Mesenchymal stem cell (in vitro differentiated cells and primary cell): ENCODE measurements at regions not wholly inside any gene's neighbourhood (a gene's known extent, or its start where the extent isn't known, plus 50 kb on each side); places are given as distances from the start of the nearest gene placed in this dataset.

Experiments used
- DNase-seq: peaks from one replicate; pipeline ENCODE4 v3.0.0-alpha.2; 2013
- H2AFZ ChIP-seq: one replicate; pipeline ENCODE4 v1.6.1; 2013; ENCODE audit warnings: low read depth, mild to moderate bottlenecking, control low read depth, inconsistent platforms, low read length, moderate library complexity
- H2AK5ac ChIP-seq: 2 replicates; pipeline ENCODE4 v1.6.1; 2013; ENCODE audit warnings: low read length, moderate library complexity, mild to moderate bottlenecking, inconsistent platforms; ENCODE audit not compliant: severe bottlenecking
- H2BK120ac ChIP-seq: one replicate; pipeline ENCODE4 v1.6.1; 2013; ENCODE audit warnings: low read depth, mild to moderate bottlenecking, inconsistent platforms, low read length, moderate library complexity
- H2BK12ac ChIP-seq, 2 experiments: one replicate each; pipeline ENCODE4 v1.6.1; 2013; ENCODE audit warnings: inconsistent platforms in 2 of 2, low read length in 2 of 2, mild to moderate bottlenecking in 2 of 2, moderate library complexity in 2 of 2, control low read depth in 1 of 2
- H2BK15ac ChIP-seq: one replicate; pipeline ENCODE4 v1.6.1; 2013; ENCODE audit warnings: mild to moderate bottlenecking, low read depth, inconsistent platforms; ENCODE audit not compliant: poor library complexity, severe bottlenecking
- H2BK5ac ChIP-seq: 2 replicates; pipeline ENCODE4 v1.6.1; 2013; ENCODE audit warnings: low read depth, mild to moderate bottlenecking, low read length, control low read depth, inconsistent platforms; ENCODE audit not compliant: poor library complexity, severe bottlenecking
- H3K14ac ChIP-seq, 2 experiments: one replicate each; pipeline ENCODE4 v1.6.1; 2013; ENCODE audit warnings: inconsistent platforms in 2 of 2, low read length in 2 of 2, control low read depth in 1 of 2, mild to moderate bottlenecking in 1 of 2, moderate library complexity in 1 of 2
- H3K18ac ChIP-seq, 2 experiments: one replicate each; pipeline ENCODE4 v1.6.1; 2013; ENCODE audit warnings: inconsistent platforms in 2 of 2, low read length in 2 of 2, control low read depth in 1 of 2, low read depth in 1 of 2, mild to moderate bottlenecking in 1 of 2
- H3K23ac ChIP-seq, 2 experiments: one replicate each; pipeline ENCODE4 v1.6.1; 2013; ENCODE audit warnings: inconsistent platforms in 2 of 2, low read length in 2 of 2, mild to moderate bottlenecking in 2 of 2, moderate library complexity in 2 of 2, control low read depth in 1 of 2
- H3K27ac ChIP-seq: 2 replicates; pipeline ENCODE4 v1.5.1; 2013; ENCODE audit warnings: mild to moderate bottlenecking, moderate library complexity, low read length, control low read depth, inconsistent platforms; ENCODE audit not compliant: poor library complexity, severe bottlenecking
- H3K27me3 ChIP-seq, 2 experiments: 2 replicates each; pipeline versions ENCODE4 v1.6.1 to v1.7.0; 2013; ENCODE audit warnings: low read length in 2 of 2, mild to moderate bottlenecking in 2 of 2, moderate library complexity in 2 of 2, control low read depth in 1 of 2, inconsistent platforms in 1 of 2; ENCODE audit not compliant: control insufficient read depth in 1 of 2, insufficient read depth in 1 of 2
- H3K36me3 ChIP-seq, 2 experiments: 2 replicates each; pipeline versions ENCODE4 v1.6.1 to v1.7.0; 2013; ENCODE audit warnings: low read length in 2 of 2, control low read depth in 1 of 2, inconsistent platforms in 1 of 2, low read depth in 1 of 2, mild to moderate bottlenecking in 1 of 2; ENCODE audit not compliant: insufficient read depth in 2 of 2, control insufficient read depth in 1 of 2
- H3K4ac ChIP-seq, 2 experiments: one replicate each; pipeline ENCODE4 v1.6.1; 2013; ENCODE audit warnings: inconsistent platforms in 2 of 2, low read length in 2 of 2, mild to moderate bottlenecking in 2 of 2, moderate library complexity in 2 of 2, control low read depth in 1 of 2, low read depth in 1 of 2
- H3K4me1 ChIP-seq: 2 replicates; pipeline ENCODE4 v1.6.1; 2013; ENCODE audit warnings: low read depth, low read length, control low read depth; ENCODE audit not compliant: control insufficient read depth, insufficient read depth
- H3K4me2 ChIP-seq: 2 replicates; pipeline ENCODE4 v1.6.1; 2013; ENCODE audit warnings: low read length, mild to moderate bottlenecking, inconsistent platforms; ENCODE audit not compliant: poor library complexity, severe bottlenecking
- H3K4me3 ChIP-seq, 2 experiments: 2 replicates each; pipeline versions ENCODE4 v1.5.1 to v1.7.0; 2013; ENCODE audit warnings: low read length in 2 of 2, mild to moderate bottlenecking in 2 of 2, control low read depth in 1 of 2, low read depth in 1 of 2; ENCODE audit not compliant: insufficient read depth in 1 of 2
- H3K79me1 ChIP-seq: replicated peaks from 2 replicates; pipeline ENCODE4 v1.6.1; 2013; ENCODE audit warnings: mild to moderate bottlenecking, control low read depth, low read length, inconsistent platforms; ENCODE audit not compliant: poor library complexity, severe bottlenecking
- H3K9ac ChIP-seq: 2 replicates; pipeline ENCODE4 v1.7.0; 2013; ENCODE audit warnings: mild to moderate bottlenecking, low read length, moderate library complexity
- H3K9me3 ChIP-seq: 2 replicates; pipeline ENCODE4 v1.7.0; 2013; ENCODE audit warnings: mild to moderate bottlenecking, low read length; ENCODE audit not compliant: control insufficient read depth
- H4K8ac ChIP-seq: one replicate; pipeline ENCODE4 v1.6.1; 2013; ENCODE audit warnings: inconsistent platforms, mild to moderate bottlenecking, low read length, moderate library complexity
- H4K91ac ChIP-seq: one replicate; pipeline ENCODE4 v1.6.1; 2013; ENCODE audit warnings: mild to moderate bottlenecking, low read length, inconsistent platforms
- WGBS: methylation state at CpG from one replicate; pipeline ENCODE4 v1.1.7; 2013; ENCODE audit warnings: mixed read lengths; 5-methylcytosine and 5-hydroxymethylcytosine counted together

- H3K4me2 ChIP-seq: no peak overlapping the region
- DNase-seq: no peak
- H2BK12ac ChIP-seq: no peak overlapping the region
- H2AFZ ChIP-seq: no peak overlapping the region
- 54% methylated on average over 2 of the region's 3 CpGs for WGBS
- H3K18ac ChIP-seq: no peak overlapping the region
- no peak overlapping the region for H3K23ac ChIP-seq
- peaks cover 9% of the 10 kb centered on the region for H3K9me3 ChIP-seq
- H3K27me3 ChIP-seq: no peaks in the 10 kb centered on the region
- no peak overlapping the region for H4K91ac ChIP-seq
- H4K8ac ChIP-seq: no peak overlapping the region
- H3K79me1 ChIP-seq: no peaks in the 10 kb centered on the region
- no peak overlapping the region for H2AK5ac ChIP-seq
- H3K4me3 ChIP-seq: no peak overlapping the region
- H2BK15ac ChIP-seq: no peak overlapping the region
- H2BK5ac ChIP-seq: no peak overlapping the region
- no peaks in the 10 kb centered on the region for H3K36me3 ChIP-seq
- H3K27ac ChIP-seq: no peak overlapping the region
- H2BK120ac ChIP-seq: no peak overlapping the region
- no peak overlapping the region for H3K9ac ChIP-seq
- no peaks in the 10 kb centered on the region for H3K4me1 ChIP-seq
- H3K14ac ChIP-seq: no peak overlapping the region
- H3K4ac ChIP-seq: no peak overlapping the region
Measured at GRCh38 chr13:104823071-104823470, 1712.4 kb downstream of the EFNB2 start.

- Histone ChIP-seq H2BK120ac (no peak overlapping the region), H3K18ac (no peak overlapping the region), H3K9me3 (peaks cover 2% of the 10 kb centered on the region), H3K4ac (no peak overlapping the region), H3K27ac (no peak overlapping the region), H3K4me2 (no peak overlapping the region), H3K9ac (no peak overlapping the region), H3K79me1 (no peaks in the 10 kb centered on the region), H2BK5ac (no peak overlapping the region), H3K4me1 (no peaks in the 10 kb centered on the region), H3K4me3 (no peak overlapping the region), H2AK5ac (no peak overlapping the region), H3K27me3 (no peaks in the 10 kb centered on the region), H3K14ac (no peak overlapping the region), H2BK12ac (no peak overlapping the region), H4K8ac (no peak overlapping the region), H2AFZ (no peak overlapping the region), H3K36me3 (no peaks in the 10 kb centered on the region), H3K23ac (no peak overlapping the region), H4K91ac (no peak overlapping the region), H2BK15ac (no peak overlapping the region)
- 94% methylated on average over 4 of the region's 4 CpGs for WGBS
- DNase-seq: no peak
Measured at GRCh38 chr13:104817271-104817670, 1718.2 kb downstream of the EFNB2 start.

GRCh38 chr13:104816726-104817125 is 1718.7 kb downstream of the EFNB2 start:
- no peak overlapping the region for H4K91ac ChIP-seq
- no peak overlapping the region for H2BK5ac ChIP-seq
- no peaks in the 10 kb centered on the region for H3K27me3 ChIP-seq
- H3K4me2 ChIP-seq: no peak overlapping the region
- no peak overlapping the region for H2AFZ ChIP-seq
- no peaks in the 10 kb centered on the region for H3K4me1 ChIP-seq
- H3K79me1 ChIP-seq: no peaks in the 10 kb centered on the region
- H3K36me3 ChIP-seq: no peaks in the 10 kb centered on the region
- H2BK120ac ChIP-seq: no peak overlapping the region
- DNase-seq: no peak
- 87% methylated on average over 2 of the region's 4 CpGs for WGBS
- no peak overlapping the region for H2AK5ac ChIP-seq
- no peak overlapping the region for H3K14ac ChIP-seq
- no peak overlapping the region for H3K4ac ChIP-seq
- no peak overlapping the region for H3K9ac ChIP-seq
- no peak overlapping the region for H3K18ac ChIP-seq
- no peak overlapping the region for H4K8ac ChIP-seq
- H3K4me3 ChIP-seq: no peak overlapping the region
- no peak overlapping the region for H3K27ac ChIP-seq
- peaks cover 2% of the 10 kb centered on the region for H3K9me3 ChIP-seq
- no peak overlapping the region for H2BK15ac ChIP-seq
- no peak overlapping the region for H2BK12ac ChIP-seq
- no peak overlapping the region for H3K23ac ChIP-seq

- Histone ChIP-seq H4K91ac (no peak overlapping the region), H2BK5ac (no peak overlapping the region), H3K18ac (no peak overlapping the region), H2BK120ac (no peak overlapping the region), H3K23ac (no peak overlapping the region), H2BK12ac (no peak overlapping the region), H3K4me3 (no peak overlapping the region), H2AK5ac (no peak overlapping the region), H3K36me3 (no peaks in the 10 kb centered on the region), H4K8ac (no peak overlapping the region), H3K4ac (no peak overlapping the region), H2BK15ac (no peak overlapping the region), H3K14ac (no peak overlapping the region), H3K4me1 (no peaks in the 10 kb centered on the region), H3K9ac (no peak overlapping the region), H3K27me3 (no peaks in the 10 kb centered on the region), H3K27ac (no peak overlapping the region), H2AFZ (no peak overlapping the region), H3K79me1 (no peaks in the 10 kb centered on the region), H3K9me3 (peaks cover 2% of the 10 kb centered on the region), H3K4me2 (no peak overlapping the region)
- DNase-seq: no peak
- WGBS: 88% methylated on average over 5 of the region's 5 CpGs
Measured at GRCh38 chr13:104810242-104810641, 1725.2 kb downstream of the EFNB2 start.
